Fibroblast of villous mesenchyme (primary cell): ENCODE measurements at regions not wholly inside any gene's neighbourhood (a gene's known extent, or its start where the extent isn't known, plus 50 kb on each side); places are given as distances from the start of the nearest gene placed in this dataset.

Source experiments
- DNase-seq: peaks from one replicate; pipeline ENCODE4 v3.0.0-alpha.2; 2010; ENCODE audit warnings: low read depth
- H3K4me3 ChIP-seq: 2 replicates; pipeline ENCODE4 v1.5.1; 2011; ENCODE audit warnings: low read depth, mild to moderate bottlenecking, low read length
- CTCF ChIP-seq: IDR thresholded peaks from 2 replicates; pipeline ENCODE4 v1.5.1; 2012; ENCODE audit warnings: low read depth, mild to moderate bottlenecking, low read length; ENCODE audit not compliant: insufficient read depth

- TF ChIP-seq CTCF = peak; percentile 92
- no peak overlapping the region for H3K4me3 ChIP-seq
- DNase-seq = peak; percentile 61
Measured at GRCh38 chr3:71875461-71875947, 90.6 kb upstream of the PROK2 start.

- no peak for TF ChIP-seq CTCF
- no peak overlapping the region for H3K4me3 ChIP-seq
- DNase-seq = no peak
Measured at GRCh38 chr3:71874618-71875017, 89.7 kb upstream of the PROK2 start.

GRCh38 chr3:71873093-71873611 is 88.2 kb upstream of the PROK2 start:
- TF ChIP-seq CTCF = no peak

GRCh38 chr3:71872256-71872655 is 87.3 kb upstream of the PROK2 start:
- TF ChIP-seq CTCF = no peak
- peak; percentile 38 for DNase-seq
- no peak overlapping the region for H3K4me3 ChIP-seq

More at GRCh38 chr3:71873093-71873611, 88.2 kb upstream of the PROK2 start:
- peak; percentile 14 for DNase-seq
- H3K4me3 ChIP-seq = no peak overlapping the region

- DNase-seq = no peak
- no peak overlapping the region for H3K4me3 ChIP-seq
- TF ChIP-seq CTCF = no peak
Measured at GRCh38 chr3:71870966-71871512, 86.1 kb upstream of the PROK2 start.

- no peak overlapping the region for H3K4me3 ChIP-seq
- TF ChIP-seq CTCF = no peak
Measured at GRCh38 chr3:71868876-71869275, 83.9 kb upstream of the PROK2 start.

GRCh38 chr3:71865727-71866126 is 80.8 kb upstream of the PROK2 start:
- H3K4me3 ChIP-seq = no peak overlapping the region
- no peak for TF ChIP-seq CTCF
- no peak for DNase-seq

More at GRCh38 chr3:71868876-71869275, 83.9 kb upstream of the PROK2 start:
- DNase-seq = no peak
